MM.1S (cell line): ENCODE measurements at regions not wholly inside any gene's neighbourhood (a gene's known extent, or its start where the extent isn't known, plus 50 kb on each side); places are given as distances from the start of the nearest gene placed in this dataset.

ENCODE experiments used
- DNase-seq: peaks from one replicate; pipeline ENCODE4 v3.0.0-alpha.2; 2015
- H2AFZ ChIP-seq: fragments of 300-600 bp; sonication (generic); 2 replicates; pipeline ENCODE4 v1.6.0; 2016; ENCODE audit warnings: antibody characterized with exemption, low read length
- H3F3A ChIP-seq: fragments of 300-600 bp; sonication (generic); 2 replicates; pipeline ENCODE4 v1.6.1; 2016; ENCODE audit warnings: mild to moderate bottlenecking, antibody characterized with exemption, low read length, moderate library complexity, mixed read lengths; ENCODE audit not compliant: insufficient read depth
- H3K27ac ChIP-seq: fragments of 300-600 bp; sonication (generic); 2 replicates; pipeline ENCODE4 v1.5.1; 2016; ENCODE audit warnings: mild to moderate bottlenecking, low read length
- H3K27me3 ChIP-seq: fragments of 300-600 bp; sonication (generic); replicated peaks from 2 replicates; pipeline ENCODE4 v1.6.0; 2016; ENCODE audit warnings: low read length; ENCODE audit not compliant: insufficient read depth
- H3K36me3 ChIP-seq: fragments of 300-600 bp; sonication (generic); replicated peaks from 2 replicates; pipeline ENCODE4 v1.6.1; 2016; ENCODE audit warnings: mild to moderate bottlenecking, low read length, mixed read lengths; ENCODE audit not compliant: insufficient read depth
- H3K4me1 ChIP-seq: fragments of 300-600 bp; sonication (generic); 2 replicates; pipeline ENCODE4 v1.6.1; 2016; ENCODE audit warnings: low read length, mixed read lengths
- H3K4me2 ChIP-seq: fragments of 300-600 bp; sonication (generic); 2 replicates; pipeline ENCODE4 v1.6.0; 2016; ENCODE audit warnings: low read depth, low read length
- H3K4me3 ChIP-seq: fragments of 300-600 bp; sonication (generic); 2 replicates; pipeline ENCODE4 v1.5.1; 2016; ENCODE audit warnings: low read length, mixed read lengths
- H3K79me2 ChIP-seq: fragments of 300-600 bp; sonication (generic); 2 replicates; pipeline ENCODE4 v1.6.1; 2016; ENCODE audit warnings: mixed run types, low read length, mixed read lengths
- H3K9ac ChIP-seq: fragments of 300-600 bp; sonication (generic); 2 replicates; pipeline ENCODE4 v1.6.1; 2016; ENCODE audit warnings: low read length, mixed read lengths
- H3K9me2 ChIP-seq: fragments of 300-600 bp; sonication (generic); replicated peaks from 2 replicates; pipeline ENCODE4 v1.6.1; 2016; ENCODE audit warnings: mild to moderate bottlenecking, low read length, mixed read lengths; ENCODE audit not compliant: insufficient read depth
- H3K9me3 ChIP-seq: fragments of 300-600 bp; sonication (generic); replicated peaks from 2 replicates; pipeline ENCODE4 v1.6.1; 2016; ENCODE audit warnings: mild to moderate bottlenecking, low read length, mixed read lengths; ENCODE audit not compliant: insufficient read depth
- H4K20me1 ChIP-seq: fragments of 300-600 bp; sonication (generic); 2 replicates; pipeline ENCODE4 v1.6.1; 2016; ENCODE audit warnings: mild to moderate bottlenecking, low read length, moderate library complexity, mixed read lengths; ENCODE audit not compliant: insufficient read depth
- CTCF ChIP-seq: fragments of 300-600 bp; sonication (generic); IDR thresholded peaks from 2 replicates; pipeline ENCODE4 v1.5.1; 2016; ENCODE audit warnings: antibody characterized with exemption, low read length, mixed read lengths
- EZH2 ChIP-seq: fragments of 300-600 bp; sonication (generic); optimal IDR thresholded peaks from 2 replicates; pipeline ENCODE3; 2017; ENCODE audit warnings: low read depth, mild to moderate bottlenecking, antibody characterized with exemption, low read length, mixed read lengths
- EZH2phosphoT487 ChIP-seq: fragments of 300-600 bp; sonication (generic); IDR thresholded peaks from 2 replicates; pipeline ENCODE4 v1.6.1; 2018; ENCODE audit warnings: antibody characterized with exemption, low read length

- Histone ChIP-seq H3K4me3 (no peak overlapping the region), H3K4me2 (no peak overlapping the region), H3F3A (no peaks in the 10 kb centered on the region), H2AFZ (no peak overlapping the region), H3K9me2 (no peaks in the 10 kb centered on the region), H4K20me1 (no peaks in the 10 kb centered on the region), H3K36me3 (no peaks in the 10 kb centered on the region), H3K9me3 (no peaks in the 10 kb centered on the region), H3K9ac (no peak overlapping the region), H3K4me1 (no peaks in the 10 kb centered on the region), H3K27ac (no peak overlapping the region), H3K27me3 (no peaks in the 10 kb centered on the region), H3K79me2 (no peaks in the 10 kb centered on the region)
- no peak for DNase-seq
- TF ChIP-seq CTCF = no peak
Measured at GRCh38 chr14:97024300-97024699, 227.1 kb downstream of the VRK1 start.

GRCh38 chr14:97025722-97026121 lies 228.5 kb downstream of the VRK1 start:
- Histone ChIP-seq H3K9me2 (no peaks in the 10 kb centered on the region), H3K9ac (no peak overlapping the region), H3K4me2 (no peak overlapping the region), H2AFZ (no peak overlapping the region), H3F3A (no peaks in the 10 kb centered on the region), H3K27ac (no peak overlapping the region), H3K9me3 (no peaks in the 10 kb centered on the region), H3K4me3 (no peak overlapping the region), H3K27me3 (no peaks in the 10 kb centered on the region), H4K20me1 (no peaks in the 10 kb centered on the region), H3K36me3 (no peaks in the 10 kb centered on the region), H3K79me2 (no peaks in the 10 kb centered on the region), H3K4me1 (no peaks in the 10 kb centered on the region)
- DNase-seq = no peak
- TF ChIP-seq CTCF = no peak
- TF ChIP-seq EZH2phosphoT487 = no peak
- no peak for TF ChIP-seq EZH2

GRCh38 chr14:97027256-97027999 lies 230.2 kb downstream of the VRK1 start:
- Histone ChIP-seq H3K36me3 (no peaks in the 10 kb centered on the region), H3F3A (no peaks in the 10 kb centered on the region), H3K9me3 (no peaks in the 10 kb centered on the region), H3K27ac (no peak overlapping the region), H2AFZ (no peak overlapping the region), H3K4me1 (no peaks in the 10 kb centered on the region), H3K4me2 (no peak overlapping the region), H3K4me3 (no peak overlapping the region), H4K20me1 (no peaks in the 10 kb centered on the region), H3K9ac (no peak overlapping the region), H3K27me3 (no peaks in the 10 kb centered on the region), H3K9me2 (no peaks in the 10 kb centered on the region), H3K79me2 (no peaks in the 10 kb centered on the region)
- no peak for TF ChIP-seq EZH2
- TF ChIP-seq CTCF = no peak
- no peak for DNase-seq
